Upper lobe of left lung (tissue), 4 donors: ENCODE measurements at regions not wholly inside any gene's neighbourhood (a gene's known extent, or its start where the extent isn't known, plus 50 kb on each side); places are given as distances from the start of the nearest gene placed in this dataset.

Experiments used
- CTCF ChIP-seq, 6 experiments: fragments of 450-650 bp in 4 of 6; fragments of 200-600 bp in 2 of 6; sonication (generic) in 2 of 6; IDR thresholded peaks; one replicate each; pipeline ENCODE4 v1.5.1; 2016 to 2019; ENCODE audit warnings: antibody characterized with exemption in 6 of 6
- POLR2A ChIP-seq, 4 donors: fragments of 450-650 bp; IDR thresholded peaks; one replicate each; pipeline ENCODE4 v1.5.1; 2016 to 2017; ENCODE audit warnings: antibody characterized with exemption in 4 of 4, mild to moderate bottlenecking in 2 of 4
- POLR2AphosphoS5 ChIP-seq, 2 donors: sonication (generic); formaldehyde crosslinking; IDR thresholded peaks; one replicate each; pipeline ENCODE4 v1.5.1; 2017; ENCODE audit warnings: antibody characterized with exemption in 2 of 2

- no peak for TF ChIP-seq CTCF (IDR thresholded peaks at IDR 0.05)
- TF ChIP-seq POLR2A (IDR thresholded peaks at IDR 0.05) = no peak
- no peak for TF ChIP-seq POLR2AphosphoS5 (IDR thresholded peaks at IDR 0.05)
Measured at GRCh38 chr21:30102871-30103270, 63.7 kb downstream of the CLDN17 start.
